ENCODE measurements at regions not wholly inside any gene's neighbourhood (a gene's known extent, or its start where the extent isn't known, plus 50 kb on each side); places are given as distances from the start of the nearest gene placed in this dataset.

DNA sequence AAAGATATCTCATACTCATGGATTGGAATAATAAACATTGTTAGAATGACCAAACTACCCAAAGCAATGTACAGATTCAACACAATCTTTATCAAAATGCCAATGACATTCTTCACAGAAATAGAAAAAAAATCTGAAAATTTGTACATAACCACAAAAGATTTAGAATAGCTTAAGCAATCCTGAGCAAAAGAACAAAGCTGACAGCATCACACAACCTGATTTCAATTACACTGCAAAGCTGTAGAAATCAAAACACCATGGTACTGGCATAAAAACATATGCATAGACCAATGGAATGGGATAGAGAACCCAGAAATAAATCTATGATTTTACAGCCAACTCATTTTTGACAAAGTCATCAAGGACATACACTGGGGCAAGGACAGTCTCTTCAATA is 130.0 kb upstream of the TMEM72 start:
- no peak for TF ChIP-seq EZH2 (IDR thresholded peaks at IDR 0.05; ENCODE audit: insufficient read depth, poor library complexity, severe bottlenecking)
- TF ChIP-seq EZH2phosphoT487 (IDR thresholded peaks at IDR 0.05; ENCODE audit: insufficient read depth, low read depth), result no peak
